GM12874 (cell line): ENCODE measurements at regions not wholly inside any gene's neighbourhood (a gene's known extent, or its start where the extent isn't known, plus 50 kb on each side); places are given as distances from the start of the nearest gene placed in this dataset.

Experiments
- CTCF ChIP-seq: IDR thresholded peaks from 2 replicates; pipeline ENCODE4 v1.5.1; 2011; ENCODE audit warnings: low read depth, mild to moderate bottlenecking, control low read depth, low read length, moderate library complexity; ENCODE audit not compliant: insufficient read depth

- TF ChIP-seq CTCF: no peak
Measured at GRCh38 chr14:41498959-41499358, 107.7 kb upstream of the LRFN5 start.

- no peak for TF ChIP-seq CTCF
Measured at GRCh38 chr14:41490323-41490722, 116.4 kb upstream of the LRFN5 start.

- TF ChIP-seq CTCF: no peak
Measured at GRCh38 chr14:41489315-41489972, 117.2 kb upstream of the LRFN5 start.

GRCh38 chr14:41488401-41488800 lies 118.3 kb upstream of the LRFN5 start:
- TF ChIP-seq CTCF: no peak

- no peak for TF ChIP-seq CTCF
Measured at GRCh38 chr14:41482861-41483260, 123.8 kb upstream of the LRFN5 start.

- no peak for TF ChIP-seq CTCF
Measured at GRCh38 chr14:41476526-41476925, 130.2 kb upstream of the LRFN5 start.

- no peak for TF ChIP-seq CTCF
Measured at GRCh38 chr14:41461380-41461779, 145.3 kb upstream of the LRFN5 start.
